GM10248 (cell line): ENCODE measurements at regions not wholly inside any gene's neighbourhood (a gene's known extent, or its start where the extent isn't known, plus 50 kb on each side); places are given as distances from the start of the nearest gene placed in this dataset.

Experiments
- CTCF ChIA-PET: fragments of 300-600 bp; sonication (Branson Sonifier 250); formaldehyde crosslinking; extraction: SDS; loops from one replicate; lab custom pipeline; 2021; ENCODE audit warnings: antibody characterized with exemption; lab: Yijun Ruan, JAX
- POLR2A ChIA-PET: fragments of 350-650 bp; sonication (Branson Sonifier 250); formaldehyde crosslinking; extraction: SDS; loops from one replicate; lab custom pipeline; 2020; ENCODE audit warnings: antibody characterized with exemption; lab: Yijun Ruan, JAX
- DNase-seq: peaks from one replicate; pipeline ENCODE4 v3.0.0; 2012; ENCODE audit errors: extremely low spot score
- CTCF ChIP-seq: IDR thresholded peaks from 2 replicates; pipeline ENCODE4 v1.5.1; 2012; ENCODE audit warnings: mild to moderate bottlenecking, low read depth; ENCODE audit errors: extremely low read depth, missing control alignments, control extremely low read depth

DNA sequence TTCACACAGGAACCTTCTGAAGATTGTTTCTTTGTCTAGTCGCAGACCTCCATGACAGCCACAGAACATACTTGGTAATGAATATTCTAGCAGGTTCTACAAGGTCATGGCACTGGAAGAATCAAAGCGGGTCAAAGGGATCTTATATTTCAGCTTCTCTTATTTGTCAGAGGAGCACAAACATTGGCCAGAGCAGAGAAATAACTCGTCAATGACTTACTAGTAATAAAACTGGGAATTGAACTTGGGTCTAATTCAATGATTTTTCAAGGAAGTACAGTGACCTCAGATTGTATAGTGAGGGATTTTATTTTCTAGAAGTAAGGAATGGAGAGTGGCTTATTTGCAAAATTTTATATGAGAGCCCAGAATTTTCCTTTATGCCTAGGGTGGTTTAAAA is 290.8 kb upstream of the PLXNA2 start:
- ChIA-PET POLR2A (no interaction called here), CTCF (interaction anchor here (0.9 to 1.4 kb wide), 2 partner anchors 34 to 51 kb away, joined by 3 read pairs; no protein-coding TSS in a partner anchor)
- no peak for DNase-seq
- TF ChIP-seq CTCF, result no peak

- CTCF ChIA-PET, result interaction anchor here (0.9 to 1.4 kb wide), 2 partner anchors 34 to 52 kb away, joined by 3 read pairs; no protein-coding TSS in a partner anchor
- DNase-seq, result no peak
- POLR2A ChIA-PET, result no interaction called here
- no peak for TF ChIP-seq CTCF
Measured at GRCh38 chr1:208535511-208535910, 291.3 kb upstream of the PLXNA2 start.

DNA sequence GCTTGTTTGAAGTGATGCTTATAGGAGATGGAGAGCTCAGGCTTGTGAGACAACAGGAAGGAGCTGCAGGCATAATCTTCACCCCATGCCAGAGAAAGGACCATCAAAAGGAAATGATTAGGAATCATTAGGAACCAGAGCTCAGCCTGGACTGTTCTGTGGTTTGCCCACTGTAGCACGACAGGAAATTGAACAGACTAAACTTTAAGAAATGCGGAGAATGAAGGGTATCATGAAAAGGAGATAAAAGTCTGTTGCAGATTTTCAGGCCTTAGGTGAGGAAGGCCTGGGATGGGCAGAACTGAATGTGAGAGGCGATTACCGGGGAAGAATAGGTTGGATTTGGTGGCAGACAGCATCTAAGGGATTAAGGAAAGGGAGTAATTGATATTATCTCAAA is 292.0 kb upstream of the PLXNA2 start:
- DNase-seq, result no peak
- ChIA-PET CTCF (no interaction called here), POLR2A (no interaction called here)
- no peak for TF ChIP-seq CTCF

DNA sequence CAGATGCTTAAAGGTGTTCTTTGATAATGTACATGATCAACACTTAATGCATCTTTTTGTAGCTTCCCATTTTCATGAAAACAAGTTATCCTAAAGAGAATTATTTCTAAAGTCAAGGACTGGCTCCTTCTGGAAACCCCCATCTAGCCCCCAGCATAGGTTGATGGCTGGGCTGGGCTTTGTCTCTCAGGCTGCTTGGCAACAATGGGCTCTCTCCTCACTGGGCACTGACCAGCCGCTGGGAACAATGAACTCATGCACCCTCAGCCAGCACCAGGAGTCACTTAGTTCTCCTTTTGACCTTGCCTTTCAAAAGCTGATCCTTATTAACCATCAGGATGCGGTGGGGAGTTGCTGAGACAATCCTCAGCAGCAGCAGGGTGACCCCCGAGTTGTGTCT is 293.0 kb upstream of the PLXNA2 start:
- ChIA-PET POLR2A (no interaction called here), CTCF (no interaction called here)
- no peak for DNase-seq
- TF ChIP-seq CTCF, result no peak

DNA sequence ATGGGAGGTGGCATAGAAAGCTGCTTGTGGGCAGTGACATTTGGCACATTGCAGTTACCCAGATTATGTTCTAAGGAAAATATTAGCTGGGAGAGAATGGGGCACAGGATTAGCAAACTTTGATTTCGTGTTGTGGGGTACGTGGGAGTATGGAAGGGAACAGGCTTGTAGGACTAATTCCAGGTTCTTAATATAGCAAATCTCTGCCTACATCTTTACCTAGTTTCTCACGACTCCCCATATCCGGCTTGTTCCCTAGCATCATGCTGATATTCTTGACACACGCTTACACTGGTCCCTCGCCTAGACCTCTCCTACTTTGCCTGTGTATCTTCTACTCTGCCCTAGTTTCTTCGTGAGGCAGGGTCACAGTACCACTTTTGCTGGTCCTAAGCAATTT is 293.9 kb upstream of the PLXNA2 start:
- CTCF ChIA-PET, result no interaction called here
- no peak for DNase-seq
- TF ChIP-seq CTCF, result no peak
- POLR2A ChIA-PET, result no interaction called here

DNA sequence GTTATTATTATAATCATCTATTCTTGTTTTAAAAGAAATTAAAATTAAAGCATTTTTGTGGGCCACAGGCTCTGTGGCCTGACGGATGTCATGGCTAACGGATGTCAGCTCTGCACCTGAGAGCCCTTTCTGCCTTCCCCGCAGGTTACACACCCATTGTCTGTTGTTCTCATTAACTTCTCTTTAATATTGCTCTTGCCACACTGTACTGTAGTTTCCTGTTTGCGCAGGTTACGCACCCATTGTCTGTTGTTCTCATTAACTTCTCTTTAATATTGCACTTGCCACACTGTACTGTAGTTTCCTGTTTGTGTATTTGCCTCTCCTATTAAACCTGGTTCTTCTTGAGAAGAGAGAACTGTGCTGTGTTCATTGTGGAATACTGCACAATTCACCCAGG is 294.4 kb upstream of the PLXNA2 start:
- no peak for DNase-seq
- CTCF ChIA-PET, result no interaction called here
- POLR2A ChIA-PET, result no interaction called here
- TF ChIP-seq CTCF, result no peak

DNA sequence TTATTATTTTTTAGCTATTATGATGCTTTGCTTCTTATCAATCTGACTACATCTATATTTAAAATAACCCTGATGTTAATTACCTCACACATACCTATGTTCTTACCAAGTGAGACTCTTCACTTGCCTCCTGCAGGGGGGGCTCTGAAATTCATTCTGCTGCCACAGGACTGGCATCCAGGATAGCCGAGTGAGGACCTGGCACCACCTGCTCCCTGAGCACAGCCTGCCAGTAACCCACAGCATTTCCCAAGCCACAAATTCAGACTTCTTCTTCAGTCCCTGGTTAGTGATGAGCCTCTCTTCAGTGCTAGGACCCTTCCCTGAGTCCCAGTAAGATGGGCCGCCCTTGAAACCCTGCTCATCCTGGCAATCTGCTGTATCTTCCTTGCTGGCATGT is 296.5 kb upstream of the PLXNA2 start:
- POLR2A ChIA-PET, result no interaction called here
- CTCF ChIA-PET, result interaction anchor here (1.3 kb wide), 1 partner anchor 11 kb away, joined by 3 read pairs; no protein-coding TSS in a partner anchor
- no peak for DNase-seq
- no peak for TF ChIP-seq CTCF
